GM19351 (cell line): ENCODE measurements at regions not wholly inside any gene's neighbourhood (a gene's known extent, or its start where the extent isn't known, plus 50 kb on each side); places are given as distances from the start of the nearest gene placed in this dataset.
"Not testable (repeated sequence)": the region's sequence is repeated elsewhere in the genome, so short reads cannot be mapped to it uniquely, and the experiment has no call there.

Source experiments
- ATAC-seq: cut with Tn5 transposase; IDR thresholded peaks from one replicate; pipeline ENCODE4 v1.9.1; 2021; ENCODE audit warnings: mild to moderate bottlenecking, moderate library complexity; ENCODE audit not compliant: unreplicated experiment

DNA sequence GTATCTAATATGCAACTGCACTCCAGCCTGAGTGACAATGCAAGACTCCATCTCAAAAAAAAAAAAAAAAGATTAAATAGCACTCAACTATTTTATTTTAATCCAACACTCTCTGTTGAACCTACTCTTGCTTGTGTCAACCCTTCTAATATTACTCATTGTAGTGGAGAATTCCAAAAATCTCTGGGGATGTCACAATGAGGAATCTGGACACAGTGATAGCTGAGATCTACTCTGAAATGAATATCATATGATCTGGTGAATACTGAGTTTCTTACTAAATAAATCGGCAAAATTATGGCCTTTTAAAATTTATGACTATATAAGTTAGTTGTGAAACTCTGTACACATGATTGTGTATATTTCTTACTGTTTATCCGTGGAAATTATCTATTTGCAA lies 418.2 kb downstream of the BCAT1 start:
- no peak for ATAC-seq

- ATAC-seq = no peak
These were observed 421.8 kb downstream of the BCAT1 start for GRCh38 chr12:24527102-24527501.

- ATAC-seq = no peak
These were observed 426.2 kb downstream of the BCAT1 start for GRCh38 chr12:24522736-24523135.

DNA sequence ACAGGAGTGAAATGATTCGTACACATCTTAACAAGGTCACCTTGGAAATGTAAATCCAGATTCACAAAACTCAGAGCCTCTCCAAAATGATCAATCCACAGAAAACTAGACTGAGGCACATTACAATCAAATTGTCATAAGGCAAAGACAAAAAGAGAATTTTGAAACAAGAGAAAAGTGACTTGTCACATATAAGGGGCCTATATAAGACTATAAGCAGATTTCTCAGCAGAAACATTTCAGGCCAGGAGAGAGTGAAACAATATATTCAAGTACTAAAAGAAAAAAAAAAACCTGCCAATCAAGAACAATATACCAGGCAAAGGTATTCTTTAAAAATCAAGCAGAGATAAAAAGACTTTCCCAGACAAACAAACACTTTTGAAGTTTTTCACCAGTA lies 429.1 kb downstream of the BCAT1 start:
- ATAC-seq = no peak

DNA sequence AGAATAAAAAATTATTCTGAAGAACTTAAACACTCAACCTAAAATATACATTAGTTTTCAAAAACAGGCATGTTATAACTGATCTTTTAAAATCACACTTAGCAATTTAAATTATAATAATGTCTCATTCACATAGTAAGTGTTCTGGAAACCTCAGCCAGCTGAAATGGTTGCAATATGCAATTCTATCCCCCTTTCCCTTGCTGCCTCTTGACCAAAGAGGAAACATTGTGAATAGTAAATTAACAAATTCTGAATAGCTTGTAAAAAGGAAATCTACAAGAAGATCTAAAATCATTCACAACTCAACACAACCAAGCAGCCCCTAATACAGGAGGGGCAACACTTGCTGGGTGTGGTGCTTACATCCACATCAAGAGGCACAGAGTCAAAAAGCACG lies 431.9 kb downstream of the BCAT1 start:
- no peak for ATAC-seq

- ATAC-seq = no peak
These were observed 438.2 kb downstream of the BCAT1 start for GRCh38 chr12:24510581-24511125.

DNA sequence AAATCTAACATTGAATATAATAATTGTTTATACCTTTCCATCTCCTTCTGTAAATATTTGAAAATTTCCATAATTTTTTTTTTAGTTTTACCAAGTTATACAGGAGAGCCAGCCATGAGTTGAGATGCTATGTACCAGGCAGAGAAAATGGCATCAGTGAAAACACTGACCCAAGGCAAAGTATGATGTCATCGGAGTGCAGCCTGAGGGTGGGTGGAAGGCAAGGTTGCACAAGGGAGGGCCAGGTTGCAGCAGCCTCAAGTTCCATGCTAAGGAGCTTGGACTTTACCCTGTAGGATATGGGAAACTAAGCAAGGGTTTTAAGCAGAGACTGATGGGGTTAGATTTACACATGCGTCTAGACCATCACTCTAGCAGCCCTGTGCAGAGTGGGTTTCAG lies 441.1 kb downstream of the BCAT1 start:
- no peak for ATAC-seq

GRCh38 chr12:24505366-24506015 lies 443.4 kb downstream of the BCAT1 start:
- no peak for ATAC-seq

GRCh38 chr12:24503477-24503876 lies 445.4 kb downstream of the BCAT1 start:
- ATAC-seq = not testable (repeated sequence)

GRCh38 chr12:24500831-24501230 lies 448.1 kb downstream of the BCAT1 start:
- no peak for ATAC-seq

- no peak for ATAC-seq
These were observed 448.5 kb downstream of the BCAT1 start for GRCh38 chr12:24500421-24500820.

- ATAC-seq = no peak
These were observed 449.5 kb downstream of the BCAT1 start for GRCh38 chr12:24499151-24500146.

GRCh38 chr12:24496755-24497154 lies 452.1 kb downstream of the BCAT1 start:
- no peak for ATAC-seq

GRCh38 chr12:24494401-24494800 lies 454.5 kb downstream of the BCAT1 start:
- ATAC-seq = no peak

- ATAC-seq = no peak
These were observed 456.9 kb downstream of the BCAT1 start for GRCh38 chr12:24491968-24492367.

DNA sequence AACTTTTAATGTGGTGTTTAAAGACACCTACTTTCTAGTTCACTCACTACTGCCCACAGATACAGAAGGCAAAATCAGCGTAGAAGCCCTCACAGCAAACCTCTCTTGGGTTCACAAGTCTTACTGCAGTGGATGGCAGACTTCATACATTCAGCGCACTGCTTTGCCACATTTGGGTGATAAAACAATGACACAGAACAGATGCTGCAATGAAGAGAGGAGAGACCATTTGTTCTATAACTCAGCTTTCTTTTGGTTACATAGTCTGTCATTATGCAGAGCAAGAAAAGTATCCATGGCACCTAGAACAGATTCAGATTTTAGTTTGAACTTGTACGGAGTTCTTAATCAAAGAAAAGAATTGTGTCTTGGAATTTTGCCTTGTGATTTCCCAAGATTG lies 459.0 kb downstream of the BCAT1 start:
- no peak for ATAC-seq

GRCh38 chr12:24488906-24489619 lies 459.8 kb downstream of the BCAT1 start:
- ATAC-seq = no peak

- ATAC-seq = no peak
These were observed 460.8 kb downstream of the BCAT1 start for GRCh38 chr12:24488091-24488596.

GRCh38 chr12:24487606-24488005 lies 461.3 kb downstream of the BCAT1 start:
- ATAC-seq = no peak

DNA sequence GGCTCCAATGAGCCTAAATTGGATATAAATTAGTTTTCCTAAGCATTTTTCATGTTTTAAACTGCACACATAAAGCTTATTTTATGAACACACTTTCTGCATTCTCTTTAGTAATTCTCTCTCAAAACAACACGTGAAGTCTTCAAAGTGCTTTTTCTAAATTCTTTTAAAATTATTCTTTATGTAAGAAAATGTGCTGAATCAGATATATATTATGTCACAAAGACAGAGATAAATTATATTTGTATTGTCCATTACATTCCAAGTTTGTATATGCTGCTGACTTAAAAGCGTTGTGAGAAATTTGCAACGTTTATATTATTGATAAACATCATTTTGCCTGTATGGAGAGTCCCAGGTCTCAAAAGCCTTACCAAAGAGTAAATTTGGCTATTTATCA lies 465.2 kb downstream of the BCAT1 start:
- no peak for ATAC-seq
